HG03378 (cell line): ENCODE measurements at regions not wholly inside any gene's neighbourhood (a gene's known extent, or its start where the extent isn't known, plus 50 kb on each side); places are given as distances from the start of the nearest gene placed in this dataset.
"Not testable (repeated sequence)": the region's sequence is repeated elsewhere in the genome, so short reads cannot be mapped to it uniquely, and the experiment has no call there.

Experiments used
- ATAC-seq: cut with Tn5 transposase; IDR thresholded peaks from one replicate; pipeline ENCODE4 v1.9.1; 2021; ENCODE audit warnings: mild to moderate bottlenecking, moderate library complexity; ENCODE audit not compliant: unreplicated experiment

- no peak for ATAC-seq
Observed at GRCh38 chr3:89742546-89742945, 635.1 kb downstream of the EPHA3 start.

GRCh38 chr3:89747541-89748278 lies 640.3 kb downstream of the EPHA3 start:
- not testable (repeated sequence) for ATAC-seq

GRCh38 chr3:89762405-89762804 lies 655.0 kb downstream of the EPHA3 start:
- no peak for ATAC-seq

GRCh38 chr3:89783341-89783927 lies 676.0 kb downstream of the EPHA3 start:
- ATAC-seq: no peak

- no peak for ATAC-seq
Observed at GRCh38 chr3:89787485-89787884, 680.1 kb downstream of the EPHA3 start.

- ATAC-seq: no peak
Observed at GRCh38 chr3:89787979-89788378, 680.6 kb downstream of the EPHA3 start.

GRCh38 chr3:89795506-89795905 lies 688.1 kb downstream of the EPHA3 start:
- no peak for ATAC-seq

GRCh38 chr3:89802881-89803280 lies 695.5 kb downstream of the EPHA3 start:
- ATAC-seq: no peak

GRCh38 chr3:89803711-89804110 lies 696.3 kb downstream of the EPHA3 start:
- ATAC-seq: no peak

- no peak for ATAC-seq
Observed at GRCh38 chr3:89806166-89806565, 698.7 kb downstream of the EPHA3 start.

- no peak for ATAC-seq
Observed at GRCh38 chr3:89808680-89809197, 701.3 kb downstream of the EPHA3 start.

- ATAC-seq: no peak
Observed at GRCh38 chr3:89813500-89813899, 706.1 kb downstream of the EPHA3 start.

- no peak for ATAC-seq
Observed at GRCh38 chr3:89841041-89841440, 733.6 kb downstream of the EPHA3 start.

GRCh38 chr3:89845053-89845452 lies 737.6 kb downstream of the EPHA3 start:
- no peak for ATAC-seq

- ATAC-seq: no peak
Observed at GRCh38 chr3:89847955-89848354, 740.5 kb downstream of the EPHA3 start.

GRCh38 chr3:89851974-89852621 lies 744.7 kb downstream of the EPHA3 start:
- ATAC-seq: no peak

GRCh38 chr3:89859757-89860156 lies 752.3 kb downstream of the EPHA3 start:
- no peak for ATAC-seq

GRCh38 chr3:89867286-89867685 lies 759.9 kb downstream of the EPHA3 start:
- ATAC-seq: no peak

GRCh38 chr3:89876116-89876515 lies 768.7 kb downstream of the EPHA3 start:
- no peak for ATAC-seq

GRCh38 chr3:89877230-89877629 lies 769.8 kb downstream of the EPHA3 start:
- no peak for ATAC-seq

- no peak for ATAC-seq
Observed at GRCh38 chr3:89889386-89889785, 782.0 kb downstream of the EPHA3 start.

- ATAC-seq: no peak
Observed at GRCh38 chr3:89908711-89909213, 801.3 kb downstream of the EPHA3 start.
